Liver (tissue), 8 donors: ENCODE measurements at regions not wholly inside any gene's neighbourhood (a gene's known extent, or its start where the extent isn't known, plus 50 kb on each side); places are given as distances from the start of the nearest gene placed in this dataset.

Source experiments
- DNase-seq: peaks from one replicate; pipeline ENCODE4 v3.0.0-alpha.2; 2017; ENCODE audit warnings: low spot score
- H3K27ac ChIP-seq, 2 donors: one replicate each; pipeline ENCODE4 v1.7.0; 2013; ENCODE audit warnings: inconsistent platforms in 2 of 2, low read length in 2 of 2, control low read depth in 1 of 2, low read depth in 1 of 2, mild to moderate bottlenecking in 1 of 2
- H3K27me3 ChIP-seq, 4 donors: one replicate each; pipeline versions ENCODE4 v1.6.1 to v1.7.0; 2013; ENCODE audit warnings: low read length in 3 of 4, inconsistent platforms in 1 of 4, mild to moderate bottlenecking in 1 of 4, moderate library complexity in 1 of 4; ENCODE audit not compliant: control insufficient read depth in 4 of 4, insufficient read depth in 4 of 4
- H3K36me3 ChIP-seq, 4 donors: one replicate each; pipeline versions ENCODE4 v1.6.1 to v1.7.0; 2013; ENCODE audit warnings: low read length in 3 of 4, mild to moderate bottlenecking in 3 of 4, low read depth in 1 of 4, moderate library complexity in 1 of 4; ENCODE audit not compliant: control insufficient read depth in 4 of 4, insufficient read depth in 3 of 4
- H3K4me1 ChIP-seq, 4 donors: one replicate each; pipeline versions ENCODE4 v1.6.1 to v1.7.0; 2013; ENCODE audit warnings: low read length in 3 of 4, mild to moderate bottlenecking in 3 of 4, moderate library complexity in 1 of 4; ENCODE audit not compliant: control insufficient read depth in 4 of 4, insufficient read depth in 4 of 4
- H3K4me3 ChIP-seq, 3 donors: one replicate each; pipeline versions ENCODE4 v1.6.1 to v1.7.0; 2013; ENCODE audit warnings: low read length in 3 of 3, control low read depth in 1 of 3, low read depth in 1 of 3, mild to moderate bottlenecking in 1 of 3
- H3K9ac ChIP-seq, 2 donors: one replicate each; pipeline ENCODE4 v1.7.0; 2013; ENCODE audit warnings: low read length in 2 of 2, mild to moderate bottlenecking in 2 of 2, moderate library complexity in 2 of 2, control low read depth in 1 of 2, low read depth in 1 of 2
- H3K9me3 ChIP-seq, 4 donors: one replicate each; pipeline versions ENCODE4 v1.6.1 to v1.7.0; 2013; ENCODE audit warnings: low read length in 3 of 4; ENCODE audit not compliant: control insufficient read depth in 4 of 4
- EGR1 ChIP-seq, 2 donors: IDR thresholded peaks; 2 replicates each; pipeline ENCODE4 v1.6.1; 2016 to 2018; ENCODE audit warnings: antibody characterized with exemption in 2 of 2, low read depth in 2 of 2
- FOXA1 ChIP-seq: IDR thresholded peaks from 2 replicates; pipeline ENCODE4 v1.6.1; 2016; ENCODE audit warnings: antibody characterized with exemption
- FOXA2 ChIP-seq: IDR thresholded peaks from 2 replicates; pipeline ENCODE4 v1.6.1; 2016; ENCODE audit warnings: antibody characterized with exemption
- GABPA ChIP-seq, 2 donors: IDR thresholded peaks in 1 of 2; conservative IDR thresholded peaks in 1 of 2; 2 replicates each; pipeline ENCODE4 v1.6.1; 2016; ENCODE audit warnings: antibody characterized with exemption in 2 of 2, mild to moderate bottlenecking in 1 of 2, moderate library complexity in 1 of 2
- HNF4A ChIP-seq, 2 donors: conservative IDR thresholded peaks; 2 replicates each; pipeline ENCODE4 v1.6.1; 2016; ENCODE audit warnings: antibody characterized with exemption in 2 of 2, mild to moderate bottlenecking in 2 of 2
- HNF4G ChIP-seq: IDR thresholded peaks from 2 replicates; pipeline ENCODE4 v1.6.1; 2016; ENCODE audit warnings: antibody characterized with exemption
- JUND ChIP-seq, 2 donors: IDR thresholded peaks; 2 replicates each; pipeline ENCODE4 v1.6.1; 2016; ENCODE audit warnings: antibody characterized with exemption in 2 of 2
- NR2F2 ChIP-seq: IDR thresholded peaks from 2 replicates; pipeline ENCODE4 v1.6.1; 2016; ENCODE audit warnings: antibody characterized with exemption
- RAD21 ChIP-seq, 2 donors: IDR thresholded peaks; 2 replicates each; pipeline ENCODE4 v1.6.1; 2016; ENCODE audit warnings: antibody characterized with exemption in 2 of 2, mild to moderate bottlenecking in 2 of 2
- RXRA ChIP-seq, 2 donors: IDR thresholded peaks; 2 replicates each; pipeline ENCODE4 v1.6.1; 2017 to 2018; ENCODE audit warnings: antibody characterized with exemption in 2 of 2, mild to moderate bottlenecking in 1 of 2
- SP1 ChIP-seq: IDR thresholded peaks from 2 replicates; pipeline ENCODE4 v1.6.1; 2018; ENCODE audit warnings: antibody characterized with exemption, mild to moderate bottlenecking
- TAF1 ChIP-seq: conservative IDR thresholded peaks from 2 replicates; pipeline ENCODE4 v1.6.1; 2016; ENCODE audit warnings: antibody characterized with exemption, mild to moderate bottlenecking
- YY1 ChIP-seq: IDR thresholded peaks from 2 replicates; pipeline ENCODE4 v1.6.1; 2016; ENCODE audit warnings: antibody characterized with exemption, mild to moderate bottlenecking
- WGBS: extraction: QIAGEN DNeasy Blood & Tissue Kit; methylation state at CpG from one replicate; pipeline ENCODE4 v1.1.7; 2013; 5-methylcytosine and 5-hydroxymethylcytosine counted together
- TF ChIP-seq, protein P1 (sequence below): IDR thresholded peaks from 2 replicates; pipeline ENCODE4 v1.6.1; 2016; ENCODE audit warnings: antibody characterized with exemption
- TF ChIP-seq, protein P2 (sequence below): IDR thresholded peaks from 2 replicates; pipeline ENCODE4 v1.6.1; 2016; ENCODE audit warnings: antibody characterized with exemption
- TF ChIP-seq, protein P3 (sequence below): fragments of 150-350 bp; IDR thresholded peaks from 2 replicates; pipeline ENCODE4 v1.5.1; 2017; ENCODE audit warnings: improper control_type of control experiment, low read depth, low read length; ENCODE audit not compliant: missing input control
- TF ChIP-seq, protein P4 (sequence below): IDR thresholded peaks from 2 replicates; pipeline ENCODE4 v1.6.1; 2016; ENCODE audit warnings: antibody characterized with exemption
- TF ChIP-seq, protein P5 (sequence below): IDR thresholded peaks from 2 replicates; pipeline ENCODE4 v1.6.1; 2016; ENCODE audit warnings: antibody characterized with exemption, mild to moderate bottlenecking
- donor health status: healthy.
- donor health status: healthy.
- donor health status: healthy.
- donor health status: healthy.
- donor health status: healthy.

DNA sequence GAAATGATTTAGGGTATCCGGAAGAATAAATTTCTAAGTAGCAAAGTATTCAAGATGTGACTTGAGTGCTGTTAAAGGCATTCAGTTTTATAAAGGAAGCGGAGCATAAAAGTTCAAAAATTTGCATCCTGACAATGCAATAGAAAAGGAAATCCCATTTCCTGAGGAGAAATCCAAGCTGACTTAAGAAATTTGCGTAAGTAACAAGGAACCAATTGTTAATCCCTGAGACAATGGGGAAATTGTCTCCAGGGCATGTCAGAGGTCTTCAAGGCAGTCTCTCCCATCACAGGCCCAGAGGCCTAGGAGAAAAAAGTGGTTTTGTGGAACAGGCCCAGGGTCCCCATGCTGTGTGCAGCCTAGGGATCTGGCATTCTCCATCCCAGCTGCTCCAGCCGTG, 416.0 kb downstream of the PRDM2 start:
- no peak overlapping the region for H3K4me3 ChIP-seq
- H3K9me3 ChIP-seq, result peaks cover 0 to 4% (median 2%) of the 10 kb centered on the region in 4 donors
- H3K4me1 ChIP-seq, result no peaks in the 10 kb centered on the region
- H3K27me3 ChIP-seq, result peaks cover 0 to 4% (median 0%) of the 10 kb centered on the region in 4 donors
- H3K36me3 ChIP-seq, result no peaks in the 10 kb centered on the region
- no peak overlapping the region for H3K27ac ChIP-seq
- no peak for DNase-seq
- TF ChIP-seq HNF4G, result no peak
- no peak for TF ChIP-seq EGR1 (IDR thresholded peaks at IDR 0.05; ENCODE audit: low read depth in 2 of 2)
- no peak for TF ChIP-seq JUND (IDR thresholded peaks at IDR 0.05)
- TF ChIP-seq, protein P1, sequence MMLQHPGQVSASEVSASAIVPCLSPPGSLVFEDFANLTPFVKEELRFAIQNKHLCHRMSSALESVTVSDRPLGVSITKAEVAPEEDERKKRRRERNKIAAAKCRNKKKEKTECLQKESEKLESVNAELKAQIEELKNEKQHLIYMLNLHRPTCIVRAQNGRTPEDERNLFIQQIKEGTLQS, result no peak
- no peak for TF ChIP-seq SP1
- TF ChIP-seq RAD21 (IDR thresholded peaks at IDR 0.05), result no peak
- TF ChIP-seq, protein P2, sequence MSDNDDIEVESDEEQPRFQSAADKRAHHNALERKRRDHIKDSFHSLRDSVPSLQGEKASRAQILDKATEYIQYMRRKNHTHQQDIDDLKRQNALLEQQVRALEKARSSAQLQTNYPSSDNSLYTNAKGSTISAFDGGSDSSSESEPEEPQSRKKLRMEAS, result no peak
- no peak for TF ChIP-seq RXRA (IDR thresholded peaks at IDR 0.05)
- H3K9ac ChIP-seq, result no peak overlapping the region
- WGBS, result 88% methylated on average over 4 of the region's 4 CpGs

DNA sequence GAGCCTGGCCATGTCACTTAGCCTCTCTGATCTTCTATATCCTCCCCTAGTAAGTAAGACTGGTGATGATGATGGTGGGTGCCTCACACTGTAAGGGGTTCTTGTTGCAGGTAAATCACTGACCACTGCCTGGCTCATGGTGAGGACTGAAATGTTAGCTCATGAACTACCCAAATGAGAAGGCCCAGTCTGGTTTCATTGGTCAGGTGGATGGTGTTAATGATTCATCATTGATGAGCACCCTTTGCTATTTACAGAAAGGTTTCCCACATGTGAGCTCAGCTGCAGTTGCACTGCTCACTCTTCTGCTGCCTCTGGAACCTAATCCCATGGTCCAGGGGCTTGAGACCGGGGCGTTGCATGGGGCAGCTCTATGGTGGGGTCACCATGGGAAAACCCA, 417.7 kb downstream of the PRDM2 start:
- no peak for DNase-seq
- Histone ChIP-seq H3K4me1 (no peaks in the 10 kb centered on the region), H3K4me3 (no peak overlapping the region), H3K9me3 (peaks cover 0 to 4% (median 2%) of the 10 kb centered on the region in 4 donors), H3K9ac (no peak overlapping the region), H3K27me3 (peaks cover 0 to 4% (median 0%) of the 10 kb centered on the region in 4 donors), H3K36me3 (no peaks in the 10 kb centered on the region), H3K27ac (no peak overlapping the region)
- 73% methylated on average over 2 of the region's 2 CpGs for WGBS
- no peak for TF ChIP-seq FOXA2
- no peak for TF ChIP-seq RAD21 (IDR thresholded peaks at IDR 0.05)
- TF ChIP-seq, protein P2, result no peak
- TF ChIP-seq RXRA (IDR thresholded peaks at IDR 0.05), result no peak
- no peak for TF ChIP-seq SP1
- TF ChIP-seq TAF1, result no peak
- TF ChIP-seq, protein P3, sequence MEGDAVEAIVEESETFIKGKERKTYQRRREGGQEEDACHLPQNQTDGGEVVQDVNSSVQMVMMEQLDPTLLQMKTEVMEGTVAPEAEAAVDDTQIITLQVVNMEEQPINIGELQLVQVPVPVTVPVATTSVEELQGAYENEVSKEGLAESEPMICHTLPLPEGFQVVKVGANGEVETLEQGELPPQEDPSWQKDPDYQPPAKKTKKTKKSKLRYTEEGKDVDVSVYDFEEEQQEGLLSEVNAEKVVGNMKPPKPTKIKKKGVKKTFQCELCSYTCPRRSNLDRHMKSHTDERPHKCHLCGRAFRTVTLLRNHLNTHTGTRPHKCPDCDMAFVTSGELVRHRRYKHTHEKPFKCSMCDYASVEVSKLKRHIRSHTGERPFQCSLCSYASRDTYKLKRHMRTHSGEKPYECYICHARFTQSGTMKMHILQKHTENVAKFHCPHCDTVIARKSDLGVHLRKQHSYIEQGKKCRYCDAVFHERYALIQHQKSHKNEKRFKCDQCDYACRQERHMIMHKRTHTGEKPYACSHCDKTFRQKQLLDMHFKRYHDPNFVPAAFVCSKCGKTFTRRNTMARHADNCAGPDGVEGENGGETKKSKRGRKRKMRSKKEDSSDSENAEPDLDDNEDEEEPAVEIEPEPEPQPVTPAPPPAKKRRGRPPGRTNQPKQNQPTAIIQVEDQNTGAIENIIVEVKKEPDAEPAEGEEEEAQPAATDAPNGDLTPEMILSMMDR, result no peak
- no peak for TF ChIP-seq JUND (IDR thresholded peaks at IDR 0.05)
- TF ChIP-seq GABPA (IDR thresholded peaks at IDR 0.05 in 1 of 2, conservative IDR thresholded peaks at IDR 0.05 in 1 of 2), result no peak
- TF ChIP-seq, protein P1, result no peak
- no peak for TF ChIP-seq YY1
- no peak for TF ChIP-seq FOXA1
- TF ChIP-seq NR2F2, result no peak
- TF ChIP-seq, protein P4, sequence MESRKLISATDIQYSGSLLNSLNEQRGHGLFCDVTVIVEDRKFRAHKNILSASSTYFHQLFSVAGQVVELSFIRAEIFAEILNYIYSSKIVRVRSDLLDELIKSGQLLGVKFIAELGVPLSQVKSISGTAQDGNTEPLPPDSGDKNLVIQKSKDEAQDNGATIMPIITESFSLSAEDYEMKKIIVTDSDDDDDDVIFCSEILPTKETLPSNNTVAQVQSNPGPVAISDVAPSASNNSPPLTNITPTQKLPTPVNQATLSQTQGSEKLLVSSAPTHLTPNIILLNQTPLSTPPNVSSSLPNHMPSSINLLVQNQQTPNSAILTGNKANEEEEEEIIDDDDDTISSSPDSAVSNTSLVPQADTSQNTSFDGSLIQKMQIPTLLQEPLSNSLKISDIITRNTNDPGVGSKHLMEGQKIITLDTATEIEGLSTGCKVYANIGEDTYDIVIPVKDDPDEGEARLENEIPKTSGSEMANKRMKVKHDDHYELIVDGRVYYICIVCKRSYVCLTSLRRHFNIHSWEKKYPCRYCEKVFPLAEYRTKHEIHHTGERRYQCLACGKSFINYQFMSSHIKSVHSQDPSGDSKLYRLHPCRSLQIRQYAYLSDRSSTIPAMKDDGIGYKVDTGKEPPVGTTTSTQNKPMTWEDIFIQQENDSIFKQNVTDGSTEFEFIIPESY, result no peak
- TF ChIP-seq, protein P5, sequence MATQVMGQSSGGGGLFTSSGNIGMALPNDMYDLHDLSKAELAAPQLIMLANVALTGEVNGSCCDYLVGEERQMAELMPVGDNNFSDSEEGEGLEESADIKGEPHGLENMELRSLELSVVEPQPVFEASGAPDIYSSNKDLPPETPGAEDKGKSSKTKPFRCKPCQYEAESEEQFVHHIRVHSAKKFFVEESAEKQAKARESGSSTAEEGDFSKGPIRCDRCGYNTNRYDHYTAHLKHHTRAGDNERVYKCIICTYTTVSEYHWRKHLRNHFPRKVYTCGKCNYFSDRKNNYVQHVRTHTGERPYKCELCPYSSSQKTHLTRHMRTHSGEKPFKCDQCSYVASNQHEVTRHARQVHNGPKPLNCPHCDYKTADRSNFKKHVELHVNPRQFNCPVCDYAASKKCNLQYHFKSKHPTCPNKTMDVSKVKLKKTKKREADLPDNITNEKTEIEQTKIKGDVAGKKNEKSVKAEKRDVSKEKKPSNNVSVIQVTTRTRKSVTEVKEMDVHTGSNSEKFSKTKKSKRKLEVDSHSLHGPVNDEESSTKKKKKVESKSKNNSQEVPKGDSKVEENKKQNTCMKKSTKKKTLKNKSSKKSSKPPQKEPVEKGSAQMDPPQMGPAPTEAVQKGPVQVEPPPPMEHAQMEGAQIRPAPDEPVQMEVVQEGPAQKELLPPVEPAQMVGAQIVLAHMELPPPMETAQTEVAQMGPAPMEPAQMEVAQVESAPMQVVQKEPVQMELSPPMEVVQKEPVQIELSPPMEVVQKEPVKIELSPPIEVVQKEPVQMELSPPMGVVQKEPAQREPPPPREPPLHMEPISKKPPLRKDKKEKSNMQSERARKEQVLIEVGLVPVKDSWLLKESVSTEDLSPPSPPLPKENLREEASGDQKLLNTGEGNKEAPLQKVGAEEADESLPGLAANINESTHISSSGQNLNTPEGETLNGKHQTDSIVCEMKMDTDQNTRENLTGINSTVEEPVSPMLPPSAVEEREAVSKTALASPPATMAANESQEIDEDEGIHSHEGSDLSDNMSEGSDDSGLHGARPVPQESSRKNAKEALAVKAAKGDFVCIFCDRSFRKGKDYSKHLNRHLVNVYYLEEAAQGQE, result no peak
- TF ChIP-seq HNF4G, result no peak
- no peak for TF ChIP-seq EGR1 (IDR thresholded peaks at IDR 0.05; ENCODE audit: low read depth in 2 of 2)
- no peak for TF ChIP-seq HNF4A (conservative IDR thresholded peaks at IDR 0.05)
